ENCODE measurements at regions not wholly inside any gene's neighbourhood (a gene's known extent, or its start where the extent isn't known, plus 50 kb on each side); places are given as distances from the start of the nearest gene placed in this dataset.

- TF ChIP-seq POLR2A (IDR thresholded peaks at IDR 0.05) (no peak), CTCF (IDR thresholded peaks at IDR 0.05) (no peak)
Observed at GRCh38 chr17:71937914-71938313, 182.9 kb upstream of the SOX9 start.

All from vagina (tissue), 2 donors.